ENCODE measurements at regions not wholly inside any gene's neighbourhood (a gene's known extent, or its start where the extent isn't known, plus 50 kb on each side); places are given as distances from the start of the nearest gene placed in this dataset.

DNA sequence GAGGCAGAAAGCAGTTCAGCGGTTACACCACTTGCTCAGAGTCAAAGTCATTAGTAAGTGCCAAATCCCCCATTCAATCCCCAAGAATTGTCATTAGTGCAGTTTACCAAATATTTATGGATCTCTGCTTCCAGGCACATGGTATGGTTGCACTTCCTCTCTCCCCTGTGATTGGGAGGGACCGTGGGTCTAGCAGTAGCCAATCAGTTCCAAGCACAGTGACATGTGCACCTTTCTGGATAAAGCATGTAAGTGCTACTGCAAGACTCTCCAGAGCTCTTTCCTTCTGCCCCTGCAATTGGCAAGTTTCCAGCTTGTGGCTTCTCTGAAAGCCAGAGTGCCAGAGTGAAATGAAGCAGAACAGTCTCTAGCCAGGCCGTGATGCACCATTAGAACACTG, 85.3 kb upstream of the FLRT2 start:
- no peak overlapping the region for H3K4me3 ChIP-seq (ENCODE audit: low read depth, low read length)
- DNase-seq (ENCODE audit: low read depth), result no peak

DNA sequence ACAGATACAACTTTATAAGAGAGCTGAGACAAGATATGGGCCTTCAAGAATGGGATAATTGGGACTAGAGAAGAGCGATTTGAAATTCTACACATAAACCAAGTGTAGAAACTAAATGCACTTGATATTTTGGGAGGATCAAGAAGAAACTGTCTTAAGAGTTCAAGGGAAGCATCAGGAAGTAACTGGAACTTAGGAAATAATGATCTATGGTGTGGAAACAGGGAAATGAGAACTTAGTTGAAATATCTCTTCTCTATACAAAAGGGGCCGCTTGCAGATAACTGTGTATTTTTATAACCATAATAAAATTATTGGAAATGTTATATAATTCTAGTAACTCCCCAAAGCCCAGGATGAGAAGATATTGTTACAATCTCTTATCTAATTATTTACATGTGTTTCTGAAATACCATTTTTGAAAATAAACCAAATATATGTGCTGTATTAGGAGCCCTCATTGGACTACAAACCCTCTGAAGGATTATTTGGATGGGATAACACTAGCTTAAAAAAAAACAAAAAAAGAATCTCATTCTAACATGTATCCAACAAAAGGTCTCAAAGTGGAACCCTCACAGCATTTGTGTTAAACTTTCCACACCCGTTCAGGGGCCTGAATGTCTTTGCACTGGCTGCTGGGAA, 84.7 kb upstream of the FLRT2 start:
- TF ChIP-seq, protein P1, sequence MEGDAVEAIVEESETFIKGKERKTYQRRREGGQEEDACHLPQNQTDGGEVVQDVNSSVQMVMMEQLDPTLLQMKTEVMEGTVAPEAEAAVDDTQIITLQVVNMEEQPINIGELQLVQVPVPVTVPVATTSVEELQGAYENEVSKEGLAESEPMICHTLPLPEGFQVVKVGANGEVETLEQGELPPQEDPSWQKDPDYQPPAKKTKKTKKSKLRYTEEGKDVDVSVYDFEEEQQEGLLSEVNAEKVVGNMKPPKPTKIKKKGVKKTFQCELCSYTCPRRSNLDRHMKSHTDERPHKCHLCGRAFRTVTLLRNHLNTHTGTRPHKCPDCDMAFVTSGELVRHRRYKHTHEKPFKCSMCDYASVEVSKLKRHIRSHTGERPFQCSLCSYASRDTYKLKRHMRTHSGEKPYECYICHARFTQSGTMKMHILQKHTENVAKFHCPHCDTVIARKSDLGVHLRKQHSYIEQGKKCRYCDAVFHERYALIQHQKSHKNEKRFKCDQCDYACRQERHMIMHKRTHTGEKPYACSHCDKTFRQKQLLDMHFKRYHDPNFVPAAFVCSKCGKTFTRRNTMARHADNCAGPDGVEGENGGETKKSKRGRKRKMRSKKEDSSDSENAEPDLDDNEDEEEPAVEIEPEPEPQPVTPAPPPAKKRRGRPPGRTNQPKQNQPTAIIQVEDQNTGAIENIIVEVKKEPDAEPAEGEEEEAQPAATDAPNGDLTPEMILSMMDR (IDR thresholded peaks at IDR 0.05; ENCODE audit: control insufficient read depth, extremely low read depth, insufficient read depth), result no peak
- DNase-seq (ENCODE audit: low read depth), result no peak
- no peak overlapping the region for H3K4me3 ChIP-seq (ENCODE audit: low read depth, low read length)

More for the DNA sequence above, 85.3 kb upstream of the FLRT2 start:
- TF ChIP-seq, protein P1 (IDR thresholded peaks at IDR 0.05; ENCODE audit: control insufficient read depth, extremely low read depth, insufficient read depth), result no peak

DNA sequence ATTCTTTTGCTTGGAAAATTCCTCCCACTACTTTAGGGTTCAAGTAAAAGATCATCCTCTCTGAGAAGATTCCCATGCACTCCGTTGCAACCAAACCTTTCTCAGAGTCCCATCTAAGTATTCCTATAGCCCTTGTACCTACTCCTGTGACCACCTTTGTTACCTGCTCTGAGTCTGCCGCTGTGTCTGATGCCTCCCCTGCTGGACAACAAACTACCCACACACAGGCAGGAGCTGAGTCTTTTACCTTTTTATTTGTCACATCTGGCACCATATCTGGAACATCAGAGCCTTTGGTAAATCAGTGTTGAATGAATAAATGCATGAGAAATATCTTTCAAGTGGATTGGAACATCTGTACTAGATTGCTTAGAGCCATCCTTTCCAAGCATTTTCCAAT, 82.1 kb upstream of the FLRT2 start:
- H3K4me3 ChIP-seq (ENCODE audit: low read depth, low read length), result no peak overlapping the region
- TF ChIP-seq, protein P1 (IDR thresholded peaks at IDR 0.05; ENCODE audit: control insufficient read depth, extremely low read depth, insufficient read depth), result no peak
- no peak for DNase-seq (ENCODE audit: low read depth)

DNA sequence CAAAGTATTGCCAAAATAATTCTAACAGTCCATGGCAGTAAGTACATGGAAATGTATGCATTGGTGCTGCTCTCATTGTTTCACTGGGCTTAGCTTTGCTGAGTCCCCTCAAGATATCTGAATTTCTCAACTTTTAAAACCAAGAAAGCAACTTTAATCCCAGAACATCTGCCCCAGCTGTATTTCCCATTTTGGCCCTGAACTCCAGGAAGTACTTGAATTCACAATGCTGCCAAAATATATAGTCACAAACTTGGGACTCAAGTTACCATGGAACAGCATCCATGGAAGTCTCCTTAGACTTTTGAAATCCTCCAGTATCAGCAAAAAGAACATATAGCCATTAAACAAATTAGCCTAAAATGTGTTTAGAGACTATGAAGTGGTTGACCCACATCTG, 78.5 kb upstream of the FLRT2 start:
- no peak for DNase-seq (ENCODE audit: low read depth)
- no peak overlapping the region for H3K4me3 ChIP-seq (ENCODE audit: low read depth, low read length)
- TF ChIP-seq, protein P1 (IDR thresholded peaks at IDR 0.05; ENCODE audit: control insufficient read depth, extremely low read depth, insufficient read depth), result no peak

DNA sequence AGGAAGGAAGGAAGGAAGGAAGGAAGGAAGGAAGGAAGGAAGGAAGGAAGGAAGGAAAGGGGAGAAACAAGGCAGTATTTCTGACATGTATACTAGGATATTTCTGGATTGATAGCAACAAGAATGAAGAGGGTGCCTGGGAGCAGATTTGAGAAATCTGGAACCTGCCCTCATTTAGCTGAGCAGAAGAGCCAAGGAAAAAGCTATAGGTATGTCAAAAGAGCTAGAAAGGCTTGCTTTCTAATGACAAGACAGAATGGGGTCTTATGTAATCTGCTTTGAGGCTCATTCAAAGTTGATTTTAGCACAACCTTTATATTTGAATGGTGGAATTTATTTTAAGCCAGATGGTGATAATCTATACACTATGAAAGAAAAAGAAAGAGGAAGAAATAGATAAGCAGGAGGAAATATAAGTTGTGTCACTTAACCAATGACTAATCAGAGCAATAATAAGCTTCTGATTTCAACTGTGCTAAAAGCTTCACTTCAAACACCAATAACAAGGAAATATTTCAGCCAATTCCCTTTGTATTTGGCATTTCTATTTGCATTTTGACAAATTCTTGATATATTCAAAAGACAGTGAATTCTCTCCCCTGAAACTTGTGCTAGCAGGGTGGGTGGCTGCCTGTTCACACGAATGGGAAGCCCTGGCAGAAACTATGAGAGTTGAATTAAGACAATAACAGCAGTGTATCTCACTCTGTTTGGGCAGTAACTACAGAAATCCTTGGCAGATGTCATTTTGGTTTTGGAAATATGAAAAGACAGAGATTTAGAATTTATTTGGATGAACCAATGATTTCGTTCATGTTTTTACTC, 76.3 kb upstream of the FLRT2 start:
- H3K4me3 ChIP-seq (ENCODE audit: low read depth, low read length), result no peak overlapping the region
- TF ChIP-seq, protein P1 (IDR thresholded peaks at IDR 0.05; ENCODE audit: control insufficient read depth, extremely low read depth, insufficient read depth), result no peak
- DNase-seq (ENCODE audit: low read depth), result no peak

DNA sequence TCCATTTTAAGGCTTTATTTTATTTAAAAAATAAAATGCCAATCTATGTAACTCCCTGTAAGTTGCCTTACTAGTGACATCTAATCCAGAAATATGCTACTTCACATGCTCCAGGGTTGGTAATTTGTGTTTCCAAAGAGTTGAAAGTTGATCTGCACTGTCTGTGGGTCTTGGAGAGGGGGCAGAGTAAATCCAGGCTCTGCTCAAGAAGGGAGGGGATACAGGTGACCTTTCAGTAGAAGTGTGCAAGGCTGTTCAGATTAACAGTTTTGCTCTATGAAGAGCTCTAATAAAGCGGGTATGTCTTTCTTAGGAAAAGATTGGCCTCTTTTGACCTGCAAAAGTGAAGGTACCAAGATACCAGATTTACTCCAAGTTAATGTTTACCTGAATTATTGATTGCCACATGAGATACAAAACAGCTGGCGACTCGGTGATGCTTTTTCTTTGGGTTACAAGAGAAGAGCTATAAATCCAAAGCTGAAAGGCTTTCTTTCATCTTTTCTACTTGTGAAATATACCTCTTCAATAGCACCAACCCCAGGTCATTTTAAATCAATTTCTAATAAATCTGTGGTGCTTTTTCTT, 75.6 kb upstream of the FLRT2 start:
- no peak for DNase-seq (ENCODE audit: low read depth)
- TF ChIP-seq, protein P1 (IDR thresholded peaks at IDR 0.05; ENCODE audit: control insufficient read depth, extremely low read depth, insufficient read depth), result no peak
- no peak overlapping the region for H3K4me3 ChIP-seq (ENCODE audit: low read depth, low read length)

Measured in LNCaP clone FGC (cell line).